ENCODE measurements at regions not wholly inside any gene's neighbourhood (a gene's known extent, or its start where the extent isn't known, plus 50 kb on each side); places are given as distances from the start of the nearest gene placed in this dataset.

DNA sequence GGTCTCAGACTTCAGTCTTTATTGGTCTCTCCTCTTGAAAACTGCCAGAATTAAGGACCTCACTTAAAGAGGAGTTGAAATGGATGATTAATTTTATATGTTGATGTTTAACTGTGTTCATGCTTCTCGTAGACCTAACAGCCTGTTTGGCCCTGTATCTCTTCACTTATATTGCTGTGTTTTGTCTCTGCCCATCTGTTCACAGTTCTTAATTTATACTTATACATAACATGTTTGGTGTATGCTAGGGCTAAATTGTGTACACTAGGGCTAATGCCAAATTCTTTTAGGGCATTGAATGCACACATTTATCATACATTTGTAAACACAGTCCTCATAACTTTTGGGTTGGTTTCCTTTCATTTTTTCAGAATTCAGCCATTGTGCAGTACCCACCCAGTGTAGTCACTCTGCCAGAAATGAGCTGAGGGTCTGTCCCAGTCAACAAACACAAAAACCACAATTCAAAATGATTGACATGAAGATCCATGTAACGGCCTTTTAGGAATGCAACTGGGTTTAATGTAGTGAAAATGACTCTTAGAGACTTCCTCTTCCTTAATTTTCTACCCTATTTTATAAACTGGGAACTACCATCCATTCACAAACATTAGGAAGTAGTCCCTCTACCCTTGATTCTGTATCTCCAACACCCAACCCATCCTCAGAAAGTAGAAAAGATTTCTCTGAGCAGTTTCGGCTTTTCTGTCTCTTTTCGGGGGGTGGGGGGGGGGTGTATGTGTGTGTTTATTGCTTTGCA lies 668.8 kb upstream of the KLF4 start:
- Histone ChIP-seq H3K36me3 (ENCODE audit: control insufficient read depth in 4 of 4, insufficient read depth in 4 of 4, low read length in 3 of 4) (no peaks in the 10 kb centered on the region), H3K4me3 (ENCODE audit: control insufficient read depth in 1 of 7, extremely low read depth in 1 of 7, insufficient read depth in 4 of 7, low read depth in 2 of 7, low read length in 6 of 7) (no peak overlapping the region), H3K27me3 (replicated peaks in 2 of 5; ENCODE audit: control insufficient read depth in 4 of 5, insufficient read depth in 5 of 5, low read length in 4 of 5) (no peaks in the 10 kb centered on the region), H3K27ac (ENCODE audit: insufficient read depth in 1 of 2, low read depth in 1 of 2, low read length in 2 of 2, poor library complexity in 1 of 2, severe bottlenecking in 2 of 2) (no peak overlapping the region), H3K9me3 (ENCODE audit: control extremely low read depth in 1 of 5, control insufficient read depth in 4 of 5, insufficient read depth in 2 of 5, low read depth in 1 of 5, low read length in 4 of 5) (no peaks in the 10 kb centered on the region), H3K4me1 (ENCODE audit: control extremely low read depth in 1 of 4, control insufficient read depth in 4 of 4, insufficient read depth in 4 of 4, low read length in 3 of 4) (peaks cover 0 to 10% (median 0%) of the 10 kb centered on the region in 4 experiments)
- DNase-seq, result no peak
- no CpG with 5 or more reads among the region's 4 CpGs for WGBS (ENCODE audit: insufficient coverage)
- ChIA-PET CTCF (no interaction called here), POLR2A (interaction anchor here (0.6 kb wide), 1 partner anchor 15 kb away, joined by 3 read pairs; no protein-coding TSS in a partner anchor)

DNA sequence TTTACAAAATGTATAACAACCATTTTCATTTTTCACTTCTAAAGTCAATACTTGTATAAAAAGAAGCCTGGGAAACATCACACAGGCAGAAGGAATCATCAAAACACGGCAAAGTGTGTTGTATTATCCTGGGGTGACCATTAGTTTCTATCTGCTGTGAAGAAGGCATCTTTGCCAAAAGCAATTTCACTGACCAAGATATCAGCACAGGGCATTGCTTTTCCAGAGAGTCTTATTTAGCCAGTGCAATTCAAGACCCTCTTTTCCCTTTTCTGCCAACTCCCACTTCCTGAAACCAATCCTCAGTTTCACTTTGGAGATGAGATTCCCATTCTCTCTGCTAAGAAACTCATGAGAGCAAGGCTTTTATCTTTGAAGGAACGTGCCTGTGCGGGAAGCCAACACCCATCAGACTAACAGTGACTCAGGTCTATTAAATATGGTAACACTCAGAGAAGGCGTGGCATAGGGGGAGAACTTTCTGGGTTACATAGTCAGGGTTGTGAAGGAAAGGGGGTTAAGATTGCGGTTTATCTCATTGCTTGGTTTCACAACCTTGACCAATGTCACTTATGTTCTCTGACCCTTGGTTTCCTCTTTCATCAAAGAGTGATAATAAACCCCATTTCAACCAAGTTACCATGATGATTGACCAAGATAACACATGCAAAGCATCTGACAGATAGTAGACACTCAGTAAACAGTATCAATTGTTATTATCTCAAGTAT lies 666.9 kb upstream of the KLF4 start:
- no peaks in the 10 kb centered on the region for H3K36me3 ChIP-seq (ENCODE audit: control insufficient read depth in 4 of 4, insufficient read depth in 4 of 4, low read length in 3 of 4)
- WGBS (ENCODE audit: insufficient coverage), result 100% methylated on average over 3 of the region's 5 CpGs
- no peaks in the 10 kb centered on the region for H3K9me3 ChIP-seq (ENCODE audit: control extremely low read depth in 1 of 5, control insufficient read depth in 4 of 5, insufficient read depth in 2 of 5, low read depth in 1 of 5, low read length in 4 of 5)
- no peak overlapping the region for H3K4me3 ChIP-seq (ENCODE audit: control insufficient read depth in 1 of 7, extremely low read depth in 1 of 7, insufficient read depth in 4 of 7, low read depth in 2 of 7, low read length in 6 of 7)
- peaks cover 0 to 10% (median 0%) of the 10 kb centered on the region in 4 experiments for H3K4me1 ChIP-seq (ENCODE audit: control extremely low read depth in 1 of 4, control insufficient read depth in 4 of 4, insufficient read depth in 4 of 4, low read length in 3 of 4)
- POLR2A ChIA-PET, result no interaction called here
- H3K27me3 ChIP-seq (replicated peaks in 2 of 5; ENCODE audit: control insufficient read depth in 4 of 5, insufficient read depth in 5 of 5, low read length in 4 of 5), result no peaks in the 10 kb centered on the region
- no peak overlapping the region for H3K27ac ChIP-seq (ENCODE audit: insufficient read depth in 1 of 2, low read depth in 1 of 2, low read length in 2 of 2, poor library complexity in 1 of 2, severe bottlenecking in 2 of 2)
- DNase-seq, result peak in 1 of 3 donors; percentile 3
- CTCF ChIA-PET, result no interaction called here

- no peak overlapping the region for H3K27ac ChIP-seq (ENCODE audit: insufficient read depth in 1 of 2, low read depth in 1 of 2, low read length in 2 of 2, poor library complexity in 1 of 2, severe bottlenecking in 2 of 2)
- POLR2A ChIA-PET, result no interaction called here
- peaks cover 0 to 10% (median 0%) of the 10 kb centered on the region in 4 experiments for H3K4me1 ChIP-seq (ENCODE audit: control extremely low read depth in 1 of 4, control insufficient read depth in 4 of 4, insufficient read depth in 4 of 4, low read length in 3 of 4)
- no peak overlapping the region for H3K4me3 ChIP-seq (ENCODE audit: control insufficient read depth in 1 of 7, extremely low read depth in 1 of 7, insufficient read depth in 4 of 7, low read depth in 2 of 7, low read length in 6 of 7)
- CTCF ChIA-PET, result no interaction called here
- H3K27me3 ChIP-seq (replicated peaks in 2 of 5; ENCODE audit: control insufficient read depth in 4 of 5, insufficient read depth in 5 of 5, low read length in 4 of 5), result no peaks in the 10 kb centered on the region
- DNase-seq, result no peak
- no peaks in the 10 kb centered on the region for H3K36me3 ChIP-seq (ENCODE audit: control insufficient read depth in 4 of 4, insufficient read depth in 4 of 4, low read length in 3 of 4)
- no peaks in the 10 kb centered on the region for H3K9me3 ChIP-seq (ENCODE audit: control extremely low read depth in 1 of 5, control insufficient read depth in 4 of 5, insufficient read depth in 2 of 5, low read depth in 1 of 5, low read length in 4 of 5)
- 100% methylated on average over 1 of the region's 4 CpGs for WGBS (ENCODE audit: insufficient coverage)
Measured at GRCh38 chr9:108153416-108153815, 663.8 kb upstream of the KLF4 start.

DNA sequence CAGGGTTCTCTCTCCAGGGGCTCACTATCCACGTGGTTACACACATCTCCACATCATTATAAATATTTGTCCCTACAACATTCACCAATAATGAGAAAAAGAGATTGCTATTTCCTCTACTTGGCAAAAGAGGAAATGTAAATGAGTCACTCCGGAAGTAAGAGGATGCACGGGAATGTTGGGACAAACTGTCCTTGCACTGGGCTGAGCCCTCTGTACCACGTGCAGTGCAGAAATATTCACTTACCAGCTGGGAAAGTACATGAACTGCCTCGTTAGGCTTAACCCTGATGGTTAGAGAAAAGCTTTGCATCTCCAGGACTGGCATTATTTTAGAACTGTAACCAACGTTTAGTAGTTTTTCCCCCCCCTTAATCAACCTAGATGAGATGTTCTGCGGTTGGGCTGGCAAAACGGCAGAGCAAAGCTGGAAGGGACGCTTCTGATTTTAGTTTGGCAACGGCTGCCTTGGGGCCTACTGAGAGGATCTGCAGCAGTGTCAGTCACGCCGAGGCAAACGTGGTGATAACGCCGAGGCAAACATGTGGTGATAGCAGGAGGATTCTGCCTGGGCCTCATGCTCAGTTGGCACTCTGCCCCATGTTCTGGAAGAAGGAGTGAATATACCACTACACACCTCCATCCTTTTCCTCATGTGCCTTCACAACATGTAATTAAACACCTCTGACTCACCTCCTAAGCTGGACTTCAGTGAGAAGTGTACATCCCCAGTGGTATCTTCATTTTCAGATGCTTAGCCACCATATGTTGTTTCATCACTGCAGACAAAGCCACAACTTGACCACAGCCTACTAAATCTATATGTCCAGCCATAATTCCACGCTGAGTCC lies 661.4 kb upstream of the KLF4 start:
- WGBS (ENCODE audit: insufficient coverage), result 83% methylated on average over 10 of the region's 16 CpGs
- Histone ChIP-seq H3K9me3 (ENCODE audit: control extremely low read depth in 1 of 5, control insufficient read depth in 4 of 5, insufficient read depth in 2 of 5, low read depth in 1 of 5, low read length in 4 of 5) (peaks cover 0 to 4% (median 0%) of the 10 kb centered on the region in 5 experiments), H3K36me3 (ENCODE audit: control insufficient read depth in 4 of 4, insufficient read depth in 4 of 4, low read length in 3 of 4) (no peaks in the 10 kb centered on the region), H3K27me3 (replicated peaks in 2 of 5; ENCODE audit: control insufficient read depth in 4 of 5, insufficient read depth in 5 of 5, low read length in 4 of 5) (no peaks in the 10 kb centered on the region), H3K4me1 (ENCODE audit: control extremely low read depth in 1 of 4, control insufficient read depth in 4 of 4, insufficient read depth in 4 of 4, low read length in 3 of 4) (peaks cover 0 to 6% (median 0%) of the 10 kb centered on the region in 4 experiments), H3K4me3 (ENCODE audit: control insufficient read depth in 1 of 7, extremely low read depth in 1 of 7, insufficient read depth in 4 of 7, low read depth in 2 of 7, low read length in 6 of 7) (no peak overlapping the region), H3K27ac (ENCODE audit: insufficient read depth in 1 of 2, low read depth in 1 of 2, low read length in 2 of 2, poor library complexity in 1 of 2, severe bottlenecking in 2 of 2) (no peak overlapping the region)
- no peak for DNase-seq
- CTCF ChIA-PET, result no interaction called here
- POLR2A ChIA-PET, result no interaction called here

GRCh38 chr9:108149326-108149725 lies 659.8 kb upstream of the KLF4 start:
- CTCF ChIA-PET, result no interaction called here
- Histone ChIP-seq H3K36me3 (ENCODE audit: control insufficient read depth in 4 of 4, insufficient read depth in 4 of 4, low read length in 3 of 4) (no peaks in the 10 kb centered on the region), H3K27me3 (replicated peaks in 2 of 5; ENCODE audit: control insufficient read depth in 4 of 5, insufficient read depth in 5 of 5, low read length in 4 of 5) (no peaks in the 10 kb centered on the region), H3K4me1 (ENCODE audit: control extremely low read depth in 1 of 4, control insufficient read depth in 4 of 4, insufficient read depth in 4 of 4, low read length in 3 of 4) (no peaks in the 10 kb centered on the region), H3K27ac (ENCODE audit: insufficient read depth in 1 of 2, low read depth in 1 of 2, low read length in 2 of 2, poor library complexity in 1 of 2, severe bottlenecking in 2 of 2) (no peak overlapping the region), H3K4me3 (ENCODE audit: control insufficient read depth in 1 of 7, extremely low read depth in 1 of 7, insufficient read depth in 4 of 7, low read depth in 2 of 7, low read length in 6 of 7) (no peak overlapping the region), H3K9me3 (ENCODE audit: control extremely low read depth in 1 of 5, control insufficient read depth in 4 of 5, insufficient read depth in 2 of 5, low read depth in 1 of 5, low read length in 4 of 5) (peaks cover 0 to 4% (median 0%) of the 10 kb centered on the region in 5 experiments)
- DNase-seq, result no peak
- WGBS (ENCODE audit: insufficient coverage), result 100% methylated on average over 3 of the region's 4 CpGs
- POLR2A ChIA-PET, result no interaction called here

DNA sequence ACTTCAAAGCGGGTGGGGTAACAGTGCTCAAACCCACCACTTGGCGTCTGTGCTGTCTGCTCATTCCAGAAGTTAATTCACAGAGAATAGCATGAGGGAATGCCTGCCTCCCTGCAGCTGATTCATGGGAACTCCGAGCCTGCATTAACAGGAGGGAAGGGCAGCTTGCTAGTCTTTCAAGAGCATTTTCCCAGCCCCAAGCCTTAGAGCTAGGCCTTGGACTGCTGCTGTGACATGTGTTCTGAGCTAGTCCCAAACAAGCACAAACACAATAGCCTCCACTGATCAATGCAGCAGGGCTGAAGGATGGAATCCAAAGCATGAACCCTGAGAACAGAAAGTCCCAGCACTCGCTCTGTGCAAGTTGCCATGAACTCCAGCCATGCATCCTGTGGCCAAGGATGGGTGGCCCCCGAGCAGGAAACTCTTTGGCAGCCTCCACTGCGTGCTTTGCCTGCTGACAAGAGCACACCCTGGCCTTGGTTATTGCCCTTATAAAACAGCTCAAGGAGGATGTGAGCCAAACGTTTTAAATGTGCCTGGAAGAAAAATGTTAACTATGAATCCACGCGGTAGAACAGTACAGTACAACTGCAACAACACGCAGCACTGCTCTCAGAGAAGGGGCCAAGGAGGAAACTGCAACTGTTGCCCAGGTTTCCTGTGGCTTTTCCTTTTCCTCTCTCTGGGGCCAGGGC lies 653.1 kb upstream of the KLF4 start:
- CTCF ChIA-PET, result no interaction called here
- 29% methylated on average over 10 of the region's 10 CpGs for WGBS (ENCODE audit: insufficient coverage)
- POLR2A ChIA-PET, result interaction anchor here (0.7 kb wide), 1 partner anchor 47 kb away, joined by 4 read pairs; no protein-coding TSS in a partner anchor
- H3K27ac ChIP-seq (ENCODE audit: insufficient read depth in 1 of 2, low read depth in 1 of 2, low read length in 2 of 2, poor library complexity in 1 of 2, severe bottlenecking in 2 of 2), result no peak overlapping the region
- peaks cover 0 to 13% (median 9%) of the 10 kb centered on the region in 4 experiments for H3K4me1 ChIP-seq (ENCODE audit: control extremely low read depth in 1 of 4, control insufficient read depth in 4 of 4, insufficient read depth in 4 of 4, low read length in 3 of 4)
- no peaks in the 10 kb centered on the region for H3K36me3 ChIP-seq (ENCODE audit: control insufficient read depth in 4 of 4, insufficient read depth in 4 of 4, low read length in 3 of 4)
- H3K9me3 ChIP-seq (ENCODE audit: control extremely low read depth in 1 of 5, control insufficient read depth in 4 of 5, insufficient read depth in 2 of 5, low read depth in 1 of 5, low read length in 4 of 5), result peaks cover 0 to 4% (median 0%) of the 10 kb centered on the region in 5 experiments
- peak overlapping the region in 2 of 7 experiments; percentile 11 to 33 for H3K4me3 ChIP-seq (ENCODE audit: control insufficient read depth in 1 of 7, extremely low read depth in 1 of 7, insufficient read depth in 4 of 7, low read depth in 2 of 7, low read length in 6 of 7)
- peak in 2 of 3 donors; percentile 24 to 43 for DNase-seq
- H3K27me3 ChIP-seq (replicated peaks in 2 of 5; ENCODE audit: control insufficient read depth in 4 of 5, insufficient read depth in 5 of 5, low read length in 4 of 5), result no peaks in the 10 kb centered on the region

All from common myeloid progenitor, CD34-positive (primary cell).